ENCODE measurements at regions not wholly inside any gene's neighbourhood (a gene's known extent, or its start where the extent isn't known, plus 50 kb on each side); places are given as distances from the start of the nearest gene placed in this dataset.
A peak's percentile ranks its signal among the peaks of the same experiment; 100 is the strongest.

DNA sequence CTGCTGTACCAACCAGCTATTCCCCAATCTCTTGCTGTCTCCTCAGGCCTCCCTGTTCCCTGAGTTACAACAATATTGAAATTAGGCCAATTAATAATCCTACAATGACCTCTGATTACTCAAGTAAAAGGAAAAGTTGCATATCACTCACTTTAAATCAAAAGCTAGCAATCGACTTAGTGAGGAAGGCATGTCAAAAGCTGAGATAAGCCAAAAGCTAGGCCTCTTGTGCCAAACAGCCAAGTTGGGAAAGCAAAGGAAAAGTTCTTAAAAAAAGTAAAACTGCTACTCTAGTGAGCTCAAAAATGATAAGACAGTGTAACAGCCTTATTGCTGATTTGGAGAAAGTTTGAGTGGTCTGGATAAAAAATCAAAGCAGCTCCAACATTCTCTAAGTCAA is 129.8 kb downstream of the LSMEM1 start (continued):
- TF ChIP-seq, protein P1, sequence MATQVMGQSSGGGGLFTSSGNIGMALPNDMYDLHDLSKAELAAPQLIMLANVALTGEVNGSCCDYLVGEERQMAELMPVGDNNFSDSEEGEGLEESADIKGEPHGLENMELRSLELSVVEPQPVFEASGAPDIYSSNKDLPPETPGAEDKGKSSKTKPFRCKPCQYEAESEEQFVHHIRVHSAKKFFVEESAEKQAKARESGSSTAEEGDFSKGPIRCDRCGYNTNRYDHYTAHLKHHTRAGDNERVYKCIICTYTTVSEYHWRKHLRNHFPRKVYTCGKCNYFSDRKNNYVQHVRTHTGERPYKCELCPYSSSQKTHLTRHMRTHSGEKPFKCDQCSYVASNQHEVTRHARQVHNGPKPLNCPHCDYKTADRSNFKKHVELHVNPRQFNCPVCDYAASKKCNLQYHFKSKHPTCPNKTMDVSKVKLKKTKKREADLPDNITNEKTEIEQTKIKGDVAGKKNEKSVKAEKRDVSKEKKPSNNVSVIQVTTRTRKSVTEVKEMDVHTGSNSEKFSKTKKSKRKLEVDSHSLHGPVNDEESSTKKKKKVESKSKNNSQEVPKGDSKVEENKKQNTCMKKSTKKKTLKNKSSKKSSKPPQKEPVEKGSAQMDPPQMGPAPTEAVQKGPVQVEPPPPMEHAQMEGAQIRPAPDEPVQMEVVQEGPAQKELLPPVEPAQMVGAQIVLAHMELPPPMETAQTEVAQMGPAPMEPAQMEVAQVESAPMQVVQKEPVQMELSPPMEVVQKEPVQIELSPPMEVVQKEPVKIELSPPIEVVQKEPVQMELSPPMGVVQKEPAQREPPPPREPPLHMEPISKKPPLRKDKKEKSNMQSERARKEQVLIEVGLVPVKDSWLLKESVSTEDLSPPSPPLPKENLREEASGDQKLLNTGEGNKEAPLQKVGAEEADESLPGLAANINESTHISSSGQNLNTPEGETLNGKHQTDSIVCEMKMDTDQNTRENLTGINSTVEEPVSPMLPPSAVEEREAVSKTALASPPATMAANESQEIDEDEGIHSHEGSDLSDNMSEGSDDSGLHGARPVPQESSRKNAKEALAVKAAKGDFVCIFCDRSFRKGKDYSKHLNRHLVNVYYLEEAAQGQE (IDR thresholded peaks at IDR 0.05; ENCODE audit: low read depth, low read length) = no peak
- TF ChIP-seq TAF1 (IDR thresholded peaks at IDR 0.05; ENCODE audit: borderline replicate concordance, low read depth, low read length) = no peak

DNA sequence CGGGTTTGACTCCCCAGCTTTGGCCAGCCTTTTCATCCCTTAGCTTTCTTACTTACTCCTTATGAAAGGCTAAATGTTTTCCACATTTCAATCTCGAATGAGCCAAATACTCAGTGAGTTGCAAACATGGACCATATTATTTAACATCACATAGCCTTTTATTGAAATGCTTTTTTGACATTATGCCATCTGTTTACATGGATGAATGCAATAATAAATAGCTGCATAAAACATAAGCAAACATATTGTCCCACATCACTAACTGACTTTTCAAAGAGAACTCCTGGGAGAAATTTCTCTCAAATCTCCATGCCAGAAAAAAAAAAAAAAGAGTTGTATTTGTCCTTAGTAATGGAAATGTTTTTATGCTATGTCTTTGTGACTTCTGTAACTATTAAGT is 134.9 kb downstream of the LSMEM1 start:
- Histone ChIP-seq H2AFZ (ENCODE audit: low read depth) (no peak overlapping the region), H3K4me2 (no peak overlapping the region), H3K9me3 (no peaks in the 10 kb centered on the region), H3K4me3 (ENCODE audit: low read depth in 2 of 2, low read length in 1 of 2) (no peak overlapping the region), H4K20me1 (ENCODE audit: insufficient read depth) (no peaks in the 10 kb centered on the region), H3K4me1 (ENCODE audit: control insufficient read depth in 1 of 2, insufficient read depth in 2 of 2, low read depth in 1 of 2, low read length in 1 of 2) (no peaks in the 10 kb centered on the region), H3K9ac (no peak overlapping the region), H3K27ac (ENCODE audit: low read depth in 2 of 2, low read length in 1 of 2) (no peak overlapping the region), H3K27me3 (ENCODE audit: insufficient read depth) (no peaks in the 10 kb centered on the region), H3K79me2 (ENCODE audit: insufficient read depth) (no peaks in the 10 kb centered on the region), H3K36me3 (replicated peaks in 1 of 2; ENCODE audit: control insufficient read depth in 1 of 2, insufficient read depth in 2 of 2, low read length in 1 of 2) (no peaks in the 10 kb centered on the region), H3F3A (replicated peaks; ENCODE audit: insufficient read depth) (no peaks in the 10 kb centered on the region), H3K9me2 (no peaks in the 10 kb centered on the region)
- no peak for DNase-seq
- ChIA-PET CTCF (interaction anchor here (1.3 to 1.4 kb wide), 2 partner anchors 11 to 18 kb away, joined by 3 to 6 read pairs; no protein-coding TSS in a partner anchor), POLR2A (no interaction called here)
- 40% methylated on average over 2 of the region's 2 CpGs for WGBS (ENCODE audit: low lambda C conversion rate)
- TF ChIP-seq FOSL2 (IDR thresholded peaks at IDR 0.05; ENCODE audit: borderline replicate concordance, low read depth) (no peak), CHD2 (IDR thresholded peaks at IDR 0.05; ENCODE audit: low read length, partially characterized antibody) (no peak), SIN3A (IDR thresholded peaks at IDR 0.05; ENCODE audit: borderline replicate concordance, low read depth, low read length) (no peak), NRF1 (IDR thresholded peaks at IDR 0.05; ENCODE audit: low read depth, low read length) (no peak), EZH2phosphoT487 (IDR thresholded peaks at IDR 0.05; ENCODE audit: borderline replicate concordance, low read depth) (no peak), RFX5 (IDR thresholded peaks at IDR 0.05; ENCODE audit: low read length) (no peak), TEAD4 (IDR thresholded peaks at IDR 0.05; ENCODE audit: borderline replicate concordance, insufficient read depth) (no peak), JUND (IDR thresholded peaks at IDR 0.05) (no peak), GABPA (IDR thresholded peaks at IDR 0.05; ENCODE audit: low read depth) (no peak)

DNA sequence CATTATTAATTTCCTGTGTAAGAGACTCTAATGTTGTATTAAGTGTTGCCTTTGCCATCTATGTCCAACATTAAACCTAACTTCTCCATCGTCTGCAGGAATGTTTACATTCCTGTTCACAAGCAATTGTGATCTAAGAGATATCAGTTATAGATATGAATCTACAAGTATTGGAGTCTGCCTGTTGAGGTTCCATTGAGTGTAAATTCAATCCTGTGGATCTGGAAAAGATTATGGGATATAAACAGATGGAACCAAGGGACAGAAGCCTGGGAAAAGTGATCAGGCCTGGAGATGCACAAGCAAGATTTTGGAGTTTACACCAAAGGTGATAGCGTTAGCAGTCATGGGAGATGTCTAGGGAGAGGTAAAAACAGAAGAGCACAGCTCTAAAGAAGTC is 135.5 kb downstream of the LSMEM1 start:
- H3K9me3 ChIP-seq = no peaks in the 10 kb centered on the region
- no peaks in the 10 kb centered on the region for H3K27me3 ChIP-seq (ENCODE audit: insufficient read depth)
- TF ChIP-seq GABPA (IDR thresholded peaks at IDR 0.05; ENCODE audit: low read depth) (no peak), FOSL2 (IDR thresholded peaks at IDR 0.05; ENCODE audit: borderline replicate concordance, low read depth) (no peak), FOXJ3 (CRISPR knock-in tag; IDR thresholded peaks at IDR 0.05) (no peak), GATA2 (CRISPR knock-in tag; IDR thresholded peaks at IDR 0.05) (peak; percentile 37; the same call in 1 of the 2 replicates), RCOR1 (IDR thresholded peaks at IDR 0.05; ENCODE audit: low read length) (peak; percentile 75; the same call in 1 of the 2 replicates), MXI1 (IDR thresholded peaks at IDR 0.05; ENCODE audit: low read depth, low read length) (no peak), EZH2phosphoT487 (IDR thresholded peaks at IDR 0.05; ENCODE audit: borderline replicate concordance, low read depth) (no peak)
- TF ChIP-seq, protein P2, sequence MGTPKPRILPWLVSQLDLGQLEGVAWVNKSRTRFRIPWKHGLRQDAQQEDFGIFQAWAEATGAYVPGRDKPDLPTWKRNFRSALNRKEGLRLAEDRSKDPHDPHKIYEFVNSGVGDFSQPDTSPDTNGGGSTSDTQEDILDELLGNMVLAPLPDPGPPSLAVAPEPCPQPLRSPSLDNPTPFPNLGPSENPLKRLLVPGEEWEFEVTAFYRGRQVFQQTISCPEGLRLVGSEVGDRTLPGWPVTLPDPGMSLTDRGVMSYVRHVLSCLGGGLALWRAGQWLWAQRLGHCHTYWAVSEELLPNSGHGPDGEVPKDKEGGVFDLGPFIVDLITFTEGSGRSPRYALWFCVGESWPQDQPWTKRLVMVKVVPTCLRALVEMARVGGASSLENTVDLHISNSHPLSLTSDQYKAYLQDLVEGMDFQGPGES (IDR thresholded peaks at IDR 0.05; ENCODE audit: low read depth, low read length) = no peak
- no peaks in the 10 kb centered on the region for H4K20me1 ChIP-seq (ENCODE audit: insufficient read depth)
- H3K36me3 ChIP-seq (replicated peaks in 1 of 2; ENCODE audit: control insufficient read depth in 1 of 2, insufficient read depth in 2 of 2, low read length in 1 of 2) = no peaks in the 10 kb centered on the region
- no peak overlapping the region for H3K4me3 ChIP-seq (ENCODE audit: low read depth in 2 of 2, low read length in 1 of 2)
- POLR2A ChIA-PET = no interaction called here
- H3K79me2 ChIP-seq (ENCODE audit: insufficient read depth) = no peaks in the 10 kb centered on the region
- peak; percentile 19 for DNase-seq
- H3K4me2 ChIP-seq = no peak overlapping the region
- H3K9me2 ChIP-seq = no peaks in the 10 kb centered on the region
- no peak overlapping the region for H3K27ac ChIP-seq (ENCODE audit: low read depth in 2 of 2, low read length in 1 of 2)
- 14% methylated on average over 2 of the region's 2 CpGs for WGBS (ENCODE audit: low lambda C conversion rate)
- H3K4me1 ChIP-seq (ENCODE audit: control insufficient read depth in 1 of 2, insufficient read depth in 2 of 2, low read depth in 1 of 2, low read length in 1 of 2) = no peaks in the 10 kb centered on the region
- H3K9ac ChIP-seq = no peak overlapping the region
- CTCF ChIA-PET = interaction anchor here (1.3 kb wide), 1 partner anchor 12 kb away, joined by 3 read pairs; no protein-coding TSS in a partner anchor
- H3F3A ChIP-seq (replicated peaks; ENCODE audit: insufficient read depth) = no peaks in the 10 kb centered on the region
- H2AFZ ChIP-seq (ENCODE audit: low read depth) = 0 out of 2 replicates have a peak overlapping the region, but pooled peaks have one; percentile 34

Data from SK-N-SH (cell line).